ACC112 (cell line): ENCODE measurements at regions not wholly inside any gene's neighbourhood (a gene's known extent, or its start where the extent isn't known, plus 50 kb on each side); places are given as distances from the start of the nearest gene placed in this dataset.
"Not testable (repeated sequence)": the region's sequence is repeated elsewhere in the genome, so short reads cannot be mapped to it uniquely, and the experiment has no call there.

Source experiments
- H2AFZ ChIP-seq: fragments of 200-600 bp; sonication (generic); one replicate; pipeline ENCODE4 v1.6.0; 2017; ENCODE audit warnings: antibody characterized with exemption, low read length; ENCODE audit not compliant: unreplicated experiment
- H3K27ac ChIP-seq: fragments of 200-600 bp; sonication (generic); 2 replicates; pipeline ENCODE4 v1.5.1; 2014; ENCODE audit warnings: low read depth, mild to moderate bottlenecking, antibody characterized with exemption, low read length, moderate library complexity
- H3K27me3 ChIP-seq: fragments of 200-600 bp; sonication (generic); 2 replicates; pipeline ENCODE4 v1.6.1; 2014; ENCODE audit warnings: mild to moderate bottlenecking, antibody characterized with exemption, low read length, moderate library complexity, mixed read lengths; ENCODE audit not compliant: insufficient read depth
- H3K36me3 ChIP-seq: fragments of 200-600 bp; sonication (generic); 2 replicates; pipeline ENCODE4 v1.6.1; 2016; ENCODE audit warnings: mild to moderate bottlenecking, antibody characterized with exemption, low read length, moderate library complexity, mixed read lengths; ENCODE audit not compliant: insufficient read depth
- H3K4me1 ChIP-seq: fragments of 200-600 bp; sonication (generic); one replicate; pipeline ENCODE4 v1.6.1; 2016; ENCODE audit warnings: low read length, mixed read lengths; ENCODE audit not compliant: insufficient read depth, unreplicated experiment, control insufficient read depth
- H3K4me3 ChIP-seq: fragments of 200-600 bp; sonication (generic); 2 replicates; pipeline ENCODE4 v1.5.1; 2014; ENCODE audit warnings: mild to moderate bottlenecking, low read depth, low read length
- H3K79me2 ChIP-seq: fragments of 200-600 bp; sonication (generic); one replicate; pipeline ENCODE4 v1.6.0; 2016; ENCODE audit warnings: low read length; ENCODE audit not compliant: control insufficient read depth, unreplicated experiment, insufficient read depth

- Histone ChIP-seq H3K27me3 (no peaks in the 10 kb centered on the region), H3K27ac (peak overlapping the region; percentile 61), H3K4me3 (peak overlapping the region; percentile 14; the same call in 1 of the 2 replicates), H2AFZ (peak overlapping the region; percentile 77), H3K4me1 (peaks cover 24% of the 10 kb centered on the region), H3K79me2 (no peaks in the 10 kb centered on the region), H3K36me3 (no peaks in the 10 kb centered on the region)
Observed at GRCh38 chr6:139882977-139883728, 508.7 kb upstream of the CITED2 start.

- Histone ChIP-seq H3K79me2 (no peaks in the 10 kb centered on the region), H3K27me3 (no peaks in the 10 kb centered on the region), H3K27ac (peak overlapping the region; percentile 61), H3K36me3 (no peaks in the 10 kb centered on the region), H3K4me1 (peaks cover 24% of the 10 kb centered on the region), H2AFZ (peak overlapping the region; percentile 27), H3K4me3 (0 out of 2 replicates have a peak overlapping the region, but pooled peaks have one; percentile 18)
Observed at GRCh38 chr6:139882234-139882633, 507.8 kb upstream of the CITED2 start.

- peak overlapping the region; percentile 27 for H2AFZ ChIP-seq
- H3K79me2 ChIP-seq = no peaks in the 10 kb centered on the region
- H3K4me3 ChIP-seq = 0 out of 2 replicates have a peak overlapping the region, but pooled peaks have one; percentile 18
- H3K27me3 ChIP-seq = no peaks in the 10 kb centered on the region
- peaks cover 24% of the 10 kb centered on the region for H3K4me1 ChIP-seq
- H3K36me3 ChIP-seq = no peaks in the 10 kb centered on the region
- H3K27ac ChIP-seq = peak overlapping the region; percentile 61
Observed at GRCh38 chr6:139881728-139882211, 507.3 kb upstream of the CITED2 start.

GRCh38 chr6:139881236-139881635 lies 506.8 kb upstream of the CITED2 start:
- peaks cover 24% of the 10 kb centered on the region for H3K4me1 ChIP-seq
- no peak overlapping the region for H3K4me3 ChIP-seq
- no peaks in the 10 kb centered on the region for H3K79me2 ChIP-seq
- no peak overlapping the region for H3K27ac ChIP-seq
- no peaks in the 10 kb centered on the region for H3K27me3 ChIP-seq
- H2AFZ ChIP-seq = no peak overlapping the region
- H3K36me3 ChIP-seq = no peaks in the 10 kb centered on the region

- H3K36me3 ChIP-seq = no peaks in the 10 kb centered on the region
- H2AFZ ChIP-seq = no peak overlapping the region
Observed at GRCh38 chr6:139879823-139880356, 505.4 kb upstream of the CITED2 start.

GRCh38 chr6:139879241-139879640 lies 504.8 kb upstream of the CITED2 start:
- not testable (repeated sequence) for H2AFZ ChIP-seq, H3K36me3 ChIP-seq, H3K4me3 ChIP-seq, H3K27ac ChIP-seq, H3K27me3 ChIP-seq, H3K79me2 ChIP-seq
- H3K4me1 ChIP-seq = peaks cover 24% of the 10 kb centered on the region

More at GRCh38 chr6:139879823-139880356, 505.4 kb upstream of the CITED2 start:
- H3K4me3 ChIP-seq = no peak overlapping the region
- H3K27me3 ChIP-seq = no peaks in the 10 kb centered on the region
- no peak overlapping the region for H3K27ac ChIP-seq
- no peaks in the 10 kb centered on the region for H3K79me2 ChIP-seq
- peaks cover 24% of the 10 kb centered on the region for H3K4me1 ChIP-seq

GRCh38 chr6:139877828-139878405 lies 503.5 kb upstream of the CITED2 start:
- no peak overlapping the region for H2AFZ ChIP-seq

GRCh38 chr6:139872665-139873064 lies 498.2 kb upstream of the CITED2 start:
- H3K4me1 ChIP-seq = no peaks in the 10 kb centered on the region
- no peak overlapping the region for H3K4me3 ChIP-seq
- H3K79me2 ChIP-seq = no peaks in the 10 kb centered on the region
- H3K27me3 ChIP-seq = no peaks in the 10 kb centered on the region
- H2AFZ ChIP-seq = no peak overlapping the region
- H3K27ac ChIP-seq = no peak overlapping the region
- no peaks in the 10 kb centered on the region for H3K36me3 ChIP-seq

More at GRCh38 chr6:139877828-139878405, 503.5 kb upstream of the CITED2 start:
- Histone ChIP-seq H3K27ac (no peak overlapping the region), H3K79me2 (no peaks in the 10 kb centered on the region), H3K36me3 (no peaks in the 10 kb centered on the region), H3K4me1 (peaks cover 12% of the 10 kb centered on the region), H3K27me3 (no peaks in the 10 kb centered on the region), H3K4me3 (no peak overlapping the region)

- H3K36me3 ChIP-seq = no peaks in the 10 kb centered on the region
- H3K27ac ChIP-seq = no peak overlapping the region
- H3K79me2 ChIP-seq = no peaks in the 10 kb centered on the region
- H3K27me3 ChIP-seq = no peaks in the 10 kb centered on the region
- H3K4me1 ChIP-seq = no peaks in the 10 kb centered on the region
- no peak overlapping the region for H3K4me3 ChIP-seq
- H2AFZ ChIP-seq = no peak overlapping the region
Observed at GRCh38 chr6:139871803-139872510, 497.5 kb upstream of the CITED2 start.

GRCh38 chr6:139871165-139871710 lies 496.8 kb upstream of the CITED2 start:
- Histone ChIP-seq H2AFZ (no peak overlapping the region), H3K4me3 (no peak overlapping the region), H3K27ac (no peak overlapping the region)

More at GRCh38 chr6:139871165-139871710, 496.8 kb upstream of the CITED2 start:
- Histone ChIP-seq H3K4me1 (no peaks in the 10 kb centered on the region), H3K79me2 (no peaks in the 10 kb centered on the region), H3K27me3 (no peaks in the 10 kb centered on the region), H3K36me3 (no peaks in the 10 kb centered on the region)
